Keratinocyte (primary cell): ENCODE measurements at regions not wholly inside any gene's neighbourhood (a gene's known extent, or its start where the extent isn't known, plus 50 kb on each side); places are given as distances from the start of the nearest gene placed in this dataset.

Experiments used
- EZH2 ChIP-seq: IDR thresholded peaks from one replicate; pipeline ENCODE4 v1.6.1; 2012; ENCODE audit warnings: inconsistent platforms, mild to moderate bottlenecking, low read length, moderate library complexity
- TF ChIP-seq, protein P1 (sequence below), 3 experiments: IDR thresholded peaks in 1 of 3; conservative IDR thresholded peaks in 1 of 3; optimal IDR thresholded peaks in 1 of 3; 2 replicates in 2 of 3; 3 replicates in 1 of 3; pipeline versions ENCODE3 to v1.5.1; 2011; ENCODE audit warnings: low read length in 3 of 3, mild to moderate bottlenecking in 3 of 3, moderate library complexity in 2 of 3, control low read depth in 1 of 3, inconsistent platforms in 1 of 3; ENCODE audit not compliant: insufficient read depth in 2 of 3; ENCODE audit errors: extremely low read depth in 1 of 3

DNA sequence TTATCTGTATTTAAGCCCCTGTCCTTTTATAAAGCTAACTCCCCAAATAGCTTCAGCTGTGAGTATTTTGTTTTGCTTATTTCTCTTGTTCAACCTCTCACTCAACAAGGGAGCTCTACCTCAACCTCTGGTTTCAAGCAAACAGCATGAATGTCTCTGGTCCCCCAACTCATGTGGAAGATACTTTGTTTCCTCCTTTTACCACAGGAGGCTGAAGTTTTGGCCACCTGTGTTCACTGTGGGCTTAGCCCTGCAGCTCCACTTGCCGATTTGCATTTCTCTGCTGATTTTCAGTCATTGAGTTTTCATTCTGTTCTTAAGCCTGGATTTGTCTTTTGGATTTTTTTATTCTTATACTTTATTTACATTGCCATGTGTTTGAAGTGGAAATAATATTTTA lies 613.1 kb downstream of the USP25 start:
- TF ChIP-seq EZH2 = no peak
- TF ChIP-seq, protein P1, sequence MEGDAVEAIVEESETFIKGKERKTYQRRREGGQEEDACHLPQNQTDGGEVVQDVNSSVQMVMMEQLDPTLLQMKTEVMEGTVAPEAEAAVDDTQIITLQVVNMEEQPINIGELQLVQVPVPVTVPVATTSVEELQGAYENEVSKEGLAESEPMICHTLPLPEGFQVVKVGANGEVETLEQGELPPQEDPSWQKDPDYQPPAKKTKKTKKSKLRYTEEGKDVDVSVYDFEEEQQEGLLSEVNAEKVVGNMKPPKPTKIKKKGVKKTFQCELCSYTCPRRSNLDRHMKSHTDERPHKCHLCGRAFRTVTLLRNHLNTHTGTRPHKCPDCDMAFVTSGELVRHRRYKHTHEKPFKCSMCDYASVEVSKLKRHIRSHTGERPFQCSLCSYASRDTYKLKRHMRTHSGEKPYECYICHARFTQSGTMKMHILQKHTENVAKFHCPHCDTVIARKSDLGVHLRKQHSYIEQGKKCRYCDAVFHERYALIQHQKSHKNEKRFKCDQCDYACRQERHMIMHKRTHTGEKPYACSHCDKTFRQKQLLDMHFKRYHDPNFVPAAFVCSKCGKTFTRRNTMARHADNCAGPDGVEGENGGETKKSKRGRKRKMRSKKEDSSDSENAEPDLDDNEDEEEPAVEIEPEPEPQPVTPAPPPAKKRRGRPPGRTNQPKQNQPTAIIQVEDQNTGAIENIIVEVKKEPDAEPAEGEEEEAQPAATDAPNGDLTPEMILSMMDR (optimal IDR thresholded peaks at IDR 0.05 in 1 of 3, IDR thresholded peaks at IDR 0.05 in 1 of 3, conservative IDR thresholded peaks at IDR 0.05 in 1 of 3; ENCODE audit: extremely low read depth in 1 of 3, insufficient read depth in 2 of 3, low read length in 3 of 3) = no peak
